Eye (tissue), 1 donor: ENCODE measurements at regions not wholly inside any gene's neighbourhood (a gene's known extent, or its start where the extent isn't known, plus 50 kb on each side); places are given as distances from the start of the nearest gene placed in this dataset.

Experiments used
- DNase-seq: peaks from one replicate; pipeline ENCODE4 v3.0.0-alpha.2; 2015

GRCh38 chr11:15705891-15706290 lies 591.2 kb downstream of the INSC start:
- DNase-seq, result no peak

DNA sequence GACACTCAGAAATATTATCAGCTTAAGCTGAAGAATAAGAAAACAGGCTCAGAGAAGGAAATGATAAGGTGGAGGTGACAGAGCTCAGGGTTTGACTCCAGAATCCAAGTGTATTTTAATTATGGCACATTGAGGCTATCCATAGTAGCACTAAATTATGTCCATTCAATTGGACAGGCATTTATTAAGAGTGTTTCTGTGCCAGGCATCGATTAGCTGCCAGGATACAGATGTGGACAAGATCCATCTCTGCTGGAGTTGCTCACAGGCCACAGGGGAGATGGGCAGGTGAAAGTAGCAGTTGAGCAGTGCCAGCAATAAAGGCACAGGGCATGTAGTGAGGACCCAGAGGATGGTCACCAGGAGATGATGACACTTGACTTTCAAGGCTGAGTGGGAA lies 592.5 kb downstream of the INSC start:
- no peak for DNase-seq

GRCh38 chr11:15707971-15708370 lies 593.2 kb downstream of the INSC start:
- peak; percentile 62 for DNase-seq

DNA sequence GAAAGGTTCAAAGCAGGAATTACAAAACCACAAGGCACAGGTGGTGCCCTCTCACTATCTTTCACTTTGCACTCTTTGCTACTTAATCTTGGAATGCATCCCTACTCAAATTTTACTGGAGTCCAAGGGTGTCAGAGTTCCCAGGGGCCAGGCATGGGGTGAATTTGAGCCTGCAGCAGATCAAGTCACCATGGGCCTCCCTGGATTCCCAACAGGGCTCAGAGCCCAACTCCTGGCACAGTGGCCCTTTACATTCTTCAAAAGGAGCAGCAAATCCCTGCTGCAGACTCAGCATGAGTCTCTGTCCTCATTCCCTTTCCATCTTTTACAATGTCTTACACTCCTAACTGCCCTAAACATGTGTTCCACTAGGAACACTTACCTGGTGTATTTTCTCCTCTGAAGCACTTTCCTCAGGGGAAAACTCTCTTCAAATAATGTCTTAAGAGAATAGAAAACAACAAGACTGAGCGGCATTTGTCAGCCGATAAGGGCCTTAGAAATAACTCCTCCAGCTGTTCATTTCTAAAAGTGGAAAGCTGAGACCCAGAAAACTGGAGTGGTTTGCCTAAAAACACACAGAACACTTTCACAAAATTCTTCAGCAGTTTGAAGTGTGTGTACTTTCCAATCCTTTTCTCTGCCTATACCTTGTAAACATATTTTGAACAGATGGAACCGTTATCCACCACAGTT lies 596.0 kb downstream of the INSC start:
- DNase-seq, result peak; percentile 16

- DNase-seq, result no peak
These were observed 596.6 kb downstream of the INSC start for GRCh38 chr11:15711311-15711710.

DNA sequence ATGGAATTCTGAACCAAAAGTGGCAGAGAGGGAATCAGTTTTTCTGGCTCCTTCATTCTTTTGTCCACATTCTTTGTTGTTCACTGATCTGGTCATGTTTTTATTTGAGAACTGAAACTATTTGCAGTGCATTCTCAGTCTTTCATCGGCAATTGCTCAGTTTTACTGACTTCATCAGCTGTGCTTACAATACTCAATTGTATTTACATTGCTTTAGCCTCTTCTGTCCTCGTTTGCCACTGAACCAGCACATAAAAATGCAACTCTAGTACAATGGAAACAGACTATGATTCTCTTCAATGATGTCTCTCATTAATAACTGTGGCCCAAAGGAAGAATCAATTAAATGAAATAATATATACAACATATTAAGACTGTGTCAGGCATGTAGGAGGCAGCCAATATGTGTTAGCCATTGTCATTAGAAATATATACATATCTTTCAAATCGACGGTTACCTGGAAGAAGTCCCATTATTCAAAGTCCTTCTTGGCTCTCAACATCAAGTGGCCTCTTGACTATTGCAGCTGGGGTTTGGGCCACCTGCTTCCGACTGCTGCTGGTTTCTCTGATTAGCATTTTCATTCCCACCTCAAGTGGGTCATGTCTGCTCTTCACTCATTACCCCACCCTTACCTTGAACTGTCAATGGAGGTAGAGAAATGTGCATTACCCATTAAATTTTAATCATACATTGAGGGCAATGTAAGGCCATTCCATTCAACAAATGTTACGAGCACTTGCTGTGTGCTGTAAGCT lies 600.1 kb downstream of the INSC start:
- no peak for DNase-seq

- DNase-seq, result no peak
These were observed 601.8 kb downstream of the INSC start for GRCh38 chr11:15716550-15716949.

DNA sequence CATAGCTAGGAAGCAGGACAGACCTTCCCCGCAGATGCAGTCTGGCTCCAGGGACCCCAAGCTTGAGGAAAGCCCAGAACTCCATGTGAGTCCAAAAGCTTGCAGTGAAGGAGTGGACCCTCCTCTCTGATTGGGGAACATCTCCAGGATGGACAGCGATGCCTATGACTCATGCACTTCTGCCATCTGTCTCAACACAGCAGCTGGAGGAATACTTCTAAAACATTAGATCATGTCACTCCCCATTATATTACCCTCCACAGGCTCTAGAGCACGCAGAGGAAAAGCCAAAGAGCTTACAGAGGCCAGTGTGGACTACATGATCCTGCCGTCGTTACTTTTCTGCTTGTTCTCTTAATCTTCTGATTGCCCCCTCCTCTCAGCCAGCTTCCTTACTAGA lies 605.7 kb downstream of the INSC start:
- peak; percentile 67 for DNase-seq

DNA sequence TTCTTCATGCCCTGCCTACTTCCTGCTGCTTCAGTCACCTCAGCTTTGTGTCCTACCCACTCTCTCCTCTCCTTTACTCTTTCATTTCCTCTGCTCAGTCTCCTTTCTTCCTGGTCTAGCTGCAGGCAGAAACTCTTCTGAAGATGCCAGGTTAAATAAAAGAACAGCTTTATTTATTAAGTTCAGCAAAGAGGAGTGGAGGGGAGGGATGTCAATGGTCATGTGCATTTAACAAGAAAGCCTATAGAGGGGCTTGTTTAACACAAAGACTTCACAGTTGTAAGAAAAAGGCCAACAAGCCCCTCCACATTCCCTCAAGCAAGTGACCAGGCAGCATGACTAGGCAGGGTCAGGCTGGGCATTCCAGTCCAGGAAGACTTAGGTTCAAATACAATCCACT lies 609.2 kb downstream of the INSC start:
- DNase-seq, result no peak

DNA sequence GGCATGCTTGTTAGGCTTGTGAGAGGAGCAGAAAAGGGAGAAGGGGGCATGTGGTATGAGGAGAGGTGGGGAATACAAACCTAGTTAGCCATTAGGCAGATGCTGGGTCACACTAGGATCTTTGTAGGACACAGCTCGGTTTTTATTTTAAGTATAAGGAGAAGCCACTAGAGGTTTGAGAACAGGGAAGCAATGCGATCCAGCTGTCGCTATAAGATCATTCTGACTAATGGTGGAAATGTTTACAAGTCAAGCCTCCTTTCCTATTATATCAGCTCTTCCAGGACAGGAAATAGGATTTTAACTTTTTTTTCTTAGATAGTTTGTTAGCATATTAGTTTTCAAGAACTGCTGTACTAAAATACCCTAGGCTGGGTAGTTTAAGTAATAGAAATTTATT lies 609.9 kb downstream of the INSC start:
- DNase-seq, result no peak

DNA sequence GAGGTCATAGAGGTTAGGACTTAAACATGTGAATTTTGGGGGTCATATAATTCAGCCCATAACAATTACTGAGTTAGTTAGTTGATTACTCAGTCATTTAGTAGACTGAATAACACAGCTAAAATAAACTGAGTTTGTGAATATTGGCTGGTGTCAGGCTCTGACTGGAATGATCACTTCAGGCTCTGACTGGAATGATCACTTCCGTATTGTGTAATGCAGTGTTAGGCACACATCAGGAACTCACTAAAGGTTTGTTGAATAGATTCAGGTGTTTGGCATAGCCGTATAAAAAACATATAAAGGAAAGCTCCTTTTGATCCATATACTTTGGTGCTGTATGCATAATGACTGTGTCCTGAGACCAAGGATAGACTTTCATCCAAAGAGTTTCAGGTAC lies 610.5 kb downstream of the INSC start:
- DNase-seq, result no peak

DNA sequence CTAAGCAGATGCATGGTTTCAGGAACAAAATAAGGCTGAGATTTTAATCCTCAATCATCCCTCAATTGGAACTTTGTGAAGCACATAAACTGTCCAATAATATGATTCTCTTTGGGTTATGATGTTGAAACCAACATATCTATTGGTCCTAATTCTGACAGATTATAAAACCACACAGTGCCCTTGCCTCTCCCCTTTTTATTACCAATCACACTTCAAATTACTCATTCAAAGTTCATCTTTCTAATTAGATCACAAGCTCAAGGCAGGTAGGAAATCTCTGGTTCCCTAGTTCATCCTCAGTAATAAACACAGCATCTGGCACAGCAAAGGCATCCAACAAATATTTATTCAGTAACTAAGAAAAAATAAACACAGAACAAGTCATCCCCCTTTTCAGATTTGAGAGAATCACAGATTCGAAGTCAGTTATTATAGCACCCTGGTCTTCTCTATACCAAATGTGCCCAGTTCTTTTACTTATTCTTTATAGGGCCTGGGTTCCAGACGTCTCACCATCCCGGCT lies 611.6 kb downstream of the INSC start:
- no peak for DNase-seq

DNA sequence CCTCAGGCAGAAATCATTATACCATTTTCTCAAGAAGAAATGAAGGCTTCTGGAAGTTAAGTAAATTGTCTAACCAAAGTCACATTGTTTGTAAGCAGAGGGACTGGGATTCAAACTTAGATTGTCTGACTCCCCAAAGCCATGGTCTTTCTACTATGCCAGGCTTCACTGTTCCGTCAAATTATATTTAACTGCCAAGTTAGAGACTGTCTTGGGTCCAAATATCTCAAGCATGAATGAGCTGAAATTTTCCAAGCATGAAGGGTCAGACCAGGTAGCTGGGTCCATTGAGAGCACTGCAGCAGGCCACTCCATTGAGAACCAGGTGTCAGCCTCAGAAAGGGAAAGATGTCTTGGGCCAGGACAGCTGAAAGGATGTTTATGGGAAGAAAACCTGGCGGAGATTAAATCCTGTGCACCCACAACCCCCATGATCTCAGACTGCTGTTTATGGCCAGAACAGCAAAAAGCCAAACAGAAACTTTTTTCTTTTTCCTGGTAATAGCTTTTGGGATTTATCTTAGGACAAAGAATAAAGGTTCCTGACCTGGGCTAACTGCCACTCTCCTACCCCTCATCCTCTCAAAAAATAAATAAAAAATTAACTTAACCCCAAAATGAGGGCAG lies 612.3 kb downstream of the INSC start:
- DNase-seq, result no peak

- no peak for DNase-seq
These were observed 612.8 kb downstream of the INSC start for GRCh38 chr11:15727520-15727914.

GRCh38 chr11:15728207-15728606 lies 613.5 kb downstream of the INSC start:
- DNase-seq, result no peak

DNA sequence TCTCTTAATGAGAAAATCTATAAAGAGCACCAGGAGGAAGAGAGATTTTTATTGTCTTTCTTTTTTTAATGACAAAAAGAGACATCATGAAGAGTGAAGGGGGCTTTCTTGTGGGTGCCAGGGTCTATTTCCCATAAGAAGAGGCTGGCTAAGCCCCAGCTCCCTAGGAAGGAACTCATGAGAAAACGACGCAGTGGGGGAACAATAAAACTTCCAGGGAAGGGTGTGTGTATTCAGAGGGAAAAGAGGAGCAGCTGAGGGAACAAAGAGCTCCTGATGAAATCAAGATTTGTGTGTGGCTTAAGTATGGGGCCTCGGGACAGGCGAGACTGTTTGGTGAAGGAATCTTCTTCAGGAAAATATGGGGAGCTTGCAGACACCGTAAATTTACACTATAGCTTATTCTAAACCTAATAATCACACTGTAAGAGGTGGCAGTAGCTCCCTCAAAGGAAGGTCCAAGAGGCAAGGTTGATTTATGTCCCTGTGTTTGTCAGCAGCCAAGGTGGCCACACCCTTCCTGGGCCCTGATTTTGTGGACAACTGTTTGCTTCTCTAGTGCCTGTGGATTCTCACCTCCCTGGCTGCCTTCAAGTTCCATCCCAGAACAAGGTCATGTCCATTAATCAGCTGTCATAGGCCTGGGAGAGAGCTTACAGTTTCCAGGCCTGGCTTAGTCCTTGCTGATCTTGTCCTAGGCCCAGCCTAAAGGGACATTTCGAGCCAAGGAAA lies 615.7 kb downstream of the INSC start:
- DNase-seq, result no peak

DNA sequence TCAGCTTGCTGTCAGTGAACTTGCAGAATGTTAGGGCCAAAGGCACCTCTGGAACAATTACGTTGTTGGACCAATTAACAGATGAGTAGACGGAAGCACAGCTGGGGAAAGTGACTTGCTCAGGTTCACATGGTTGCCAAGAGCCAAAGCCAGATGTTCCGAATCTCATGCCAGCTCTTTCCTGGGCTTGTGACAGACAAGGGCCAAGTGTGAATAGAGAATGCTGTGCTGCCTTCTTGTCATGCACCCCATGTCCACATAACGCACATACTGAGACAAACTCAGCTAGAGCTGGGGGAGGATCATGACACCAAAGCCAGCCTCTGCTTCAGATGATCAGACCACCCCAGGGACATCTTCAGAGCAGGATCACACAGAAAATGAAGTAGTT lies 616.3 kb downstream of the INSC start:
- no peak for DNase-seq

- no peak for DNase-seq
These were observed 620.6 kb downstream of the SOX6 start for GRCh38 chr11:15735706-15736105.

DNA sequence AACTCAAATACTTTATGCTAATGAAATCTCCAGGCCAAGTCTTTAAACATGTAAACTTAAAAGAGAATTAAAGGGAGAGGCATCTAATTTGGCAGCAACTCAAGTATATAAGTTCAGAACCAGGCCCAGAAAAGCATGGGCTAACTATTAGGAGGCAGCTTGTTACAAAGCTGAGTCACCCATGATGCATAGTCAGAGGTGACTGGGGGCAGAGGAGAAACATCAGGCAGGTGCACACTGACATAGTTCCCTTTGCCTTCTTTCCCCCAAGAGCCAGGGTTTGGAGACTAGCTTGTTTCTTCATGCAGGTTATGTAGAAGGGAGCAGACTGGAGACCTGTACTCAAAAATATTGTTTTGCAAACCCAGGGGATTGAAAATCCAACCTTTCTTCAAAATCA lies 619.0 kb downstream of the SOX6 start:
- no peak for DNase-seq

- DNase-seq, result no peak
These were observed 617.4 kb downstream of the SOX6 start for GRCh38 chr11:15738931-15739330.

DNA sequence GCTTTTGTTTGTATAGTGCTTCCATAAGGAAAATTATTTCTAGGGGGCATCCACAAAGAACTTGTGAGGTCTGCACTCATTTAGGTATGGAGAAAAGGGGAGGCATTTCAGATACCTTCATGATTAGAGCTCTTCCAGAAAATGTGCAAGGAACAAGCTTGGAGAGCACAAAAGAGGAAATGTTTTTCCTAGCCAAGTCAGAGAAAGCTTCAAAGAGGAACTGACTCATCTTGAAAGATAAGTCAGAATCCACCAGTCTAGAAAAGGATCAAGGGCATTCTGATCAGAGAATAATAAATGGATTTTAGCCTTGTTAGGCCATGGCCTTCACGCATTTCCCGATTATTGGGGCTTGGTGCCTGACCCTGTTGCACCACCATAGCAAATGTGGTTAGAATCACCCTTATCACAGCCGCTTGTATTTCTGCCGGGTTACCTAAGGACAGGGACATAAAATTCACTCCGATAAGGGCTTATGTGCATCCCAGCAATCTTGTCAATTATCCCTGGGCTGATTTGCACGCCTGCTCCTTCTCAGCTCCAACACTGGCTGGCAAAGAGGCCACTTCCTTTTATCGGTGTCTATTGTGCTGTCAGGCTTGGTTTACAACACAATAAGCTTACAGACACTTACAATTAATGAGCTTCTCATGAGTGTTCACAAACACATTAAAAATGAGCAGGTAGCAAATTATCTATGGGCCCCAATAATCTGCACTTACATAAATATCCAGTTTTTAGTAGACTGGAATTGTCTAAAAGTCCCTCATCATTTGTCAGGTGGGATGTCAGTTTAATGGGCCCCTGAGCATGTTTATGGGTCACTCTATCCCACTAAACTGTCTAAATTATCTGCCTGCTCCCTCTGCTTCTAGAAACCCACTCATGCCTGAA lies 613.5 kb downstream of the SOX6 start:
- DNase-seq, result no peak

- DNase-seq, result no peak
These were observed 611.7 kb downstream of the SOX6 start for GRCh38 chr11:15744693-15745092.
